Endodermal cell (in vitro differentiated cells): ENCODE measurements at regions not wholly inside any gene's neighbourhood (a gene's known extent, or its start where the extent isn't known, plus 50 kb on each side); places are given as distances from the start of the nearest gene placed in this dataset.

Source experiments
- DNase-seq: peaks from one replicate; pipeline ENCODE4 v3.0.0-alpha.2; 2017
- H3K27ac ChIP-seq: 2 replicates; pipeline ENCODE4 v1.5.1; 2013; ENCODE audit warnings: mild to moderate bottlenecking, low read depth, low read length, moderate library complexity
- H3K27me3 ChIP-seq: 2 replicates; pipeline ENCODE4 v1.6.1; 2013; ENCODE audit warnings: mild to moderate bottlenecking, low read length, moderate library complexity; ENCODE audit not compliant: insufficient read depth, control insufficient read depth, poor library complexity, severe bottlenecking
- H3K36me3 ChIP-seq: 2 replicates; pipeline ENCODE4 v1.7.0; 2013; ENCODE audit warnings: mild to moderate bottlenecking, low read length, moderate library complexity; ENCODE audit not compliant: control insufficient read depth, insufficient read depth
- H3K4me1 ChIP-seq: one replicate; pipeline ENCODE4 v1.7.0; 2013; ENCODE audit warnings: low read length; ENCODE audit not compliant: control insufficient read depth, insufficient read depth
- H3K4me3 ChIP-seq: 2 replicates; pipeline ENCODE4 v1.5.1; 2013; ENCODE audit warnings: mild to moderate bottlenecking, low read length, moderate library complexity
- H3K9ac ChIP-seq: 2 replicates; pipeline ENCODE4 v1.6.1; 2013; ENCODE audit warnings: mild to moderate bottlenecking, low read length, moderate library complexity; ENCODE audit not compliant: poor library complexity, severe bottlenecking; ENCODE audit errors: extremely low read depth
- H3K9me3 ChIP-seq: 2 replicates; pipeline ENCODE4 v1.6.1; 2013; ENCODE audit warnings: mild to moderate bottlenecking, low read length, moderate library complexity; ENCODE audit not compliant: control insufficient read depth
- H3K27ac Mint-ChIP-seq: 2 replicates; pipeline ENCODE4 v1.8.0; 2020; ENCODE audit warnings: mixed read lengths
- H3K27me3 Mint-ChIP-seq: 2 replicates; pipeline ENCODE4 v1.8.0; 2021; ENCODE audit warnings: mild to moderate bottlenecking, mixed read lengths; ENCODE audit not compliant: insufficient read depth
- H3K36me3 Mint-ChIP-seq: 2 replicates; pipeline ENCODE4 v1.8.0; 2020; ENCODE audit warnings: low read depth, mixed read lengths
- H3K4me1 Mint-ChIP-seq: 2 replicates; pipeline ENCODE4 v1.8.0; 2020; ENCODE audit warnings: mixed read lengths
- H3K4me3 Mint-ChIP-seq: 2 replicates; pipeline ENCODE4 v1.8.0; 2020; ENCODE audit warnings: mild to moderate bottlenecking, moderate library complexity, mixed read lengths
- H3K9me3 Mint-ChIP-seq: 2 replicates; pipeline ENCODE4 v1.8.0; 2020; ENCODE audit warnings: mild to moderate bottlenecking, mixed read lengths
- CTCF ChIP-seq: fragments of 200-600 bp; sonication (generic); conservative IDR thresholded peaks from 2 replicates; pipeline ENCODE4 v1.5.0; 2021; ENCODE audit warnings: antibody characterized with exemption, mild to moderate bottlenecking
- WGBS, 2 experiments: methylation state at CpG; one replicate each; pipeline versions ENCODE4 v1.1.5 to v1.1.7; 2013; ENCODE audit warnings: missing lambda C conversion rate in 2 of 2, mixed read lengths in 1 of 2; ENCODE audit not compliant: insufficient coverage in 1 of 2, insufficient read length in 1 of 2; 5-methylcytosine and 5-hydroxymethylcytosine counted together

GRCh38 chr11:112662554-112662953 lies 298.7 kb upstream of the NCAM1 start:
- Histone ChIP-seq H3K9me3 (no peaks in the 10 kb centered on the region), H3K36me3 (no peaks in the 10 kb centered on the region), H3K27ac (no peak overlapping the region), H3K4me1 (no peaks in the 10 kb centered on the region), H3K27me3 (no peaks in the 10 kb centered on the region), H3K9ac (no peak overlapping the region), H3K4me3 (no peak overlapping the region)
- no peak overlapping the region for H3K4me3 Mint-ChIP-seq
- no peak overlapping the region for H3K27ac Mint-ChIP-seq
- no peak for DNase-seq
- WGBS, 2 experiments = 93 to 100% methylated on average over 2 of the region's 2 CpGs
- no peaks in the 10 kb centered on the region for H3K9me3 Mint-ChIP-seq
- TF ChIP-seq CTCF = no peak
- H3K27me3 Mint-ChIP-seq = peaks cover 4% of the 10 kb centered on the region
- no peaks in the 10 kb centered on the region for H3K4me1 Mint-ChIP-seq
- no peaks in the 10 kb centered on the region for H3K36me3 Mint-ChIP-seq

- Histone ChIP-seq H3K4me3 (no peak overlapping the region), H3K36me3 (no peaks in the 10 kb centered on the region), H3K27me3 (no peaks in the 10 kb centered on the region), H3K9ac (no peak overlapping the region), H3K9me3 (no peaks in the 10 kb centered on the region), H3K27ac (no peak overlapping the region), H3K4me1 (no peaks in the 10 kb centered on the region)
- no peak overlapping the region for H3K27ac Mint-ChIP-seq
- no peak for DNase-seq
- H3K9me3 Mint-ChIP-seq = no peaks in the 10 kb centered on the region
- H3K36me3 Mint-ChIP-seq = no peaks in the 10 kb centered on the region
- no peak overlapping the region for H3K4me3 Mint-ChIP-seq
- peaks cover 3% of the 10 kb centered on the region for H3K27me3 Mint-ChIP-seq
- WGBS, 2 experiments = 90% methylated on average over 3 of the region's 4 CpGs; no CpG with 5 or more reads in 1 of the 2 experiments
- peak; percentile 62 for TF ChIP-seq CTCF
- no peaks in the 10 kb centered on the region for H3K4me1 Mint-ChIP-seq
These were observed 297.1 kb upstream of the NCAM1 start for GRCh38 chr11:112663947-112664634.

- Mint-ChIP-seq H3K27ac (no peak overlapping the region), H3K4me3 (no peak overlapping the region), H3K36me3 (no peaks in the 10 kb centered on the region), H3K4me1 (no peaks in the 10 kb centered on the region), H3K9me3 (no peaks in the 10 kb centered on the region), H3K27me3 (peaks cover 3% of the 10 kb centered on the region)
- Histone ChIP-seq H3K27ac (no peak overlapping the region), H3K9me3 (no peaks in the 10 kb centered on the region), H3K9ac (no peak overlapping the region), H3K4me3 (no peak overlapping the region), H3K27me3 (no peaks in the 10 kb centered on the region), H3K4me1 (no peaks in the 10 kb centered on the region), H3K36me3 (no peaks in the 10 kb centered on the region)
- DNase-seq = no peak
- 80 to 85% methylated on average over 1 to 2 of the region's 2 CpGs for WGBS, 2 experiments
- TF ChIP-seq CTCF = no peak
These were observed 295.9 kb upstream of the NCAM1 start for GRCh38 chr11:112665291-112665690.
